ENCODE measurements at regions not wholly inside any gene's neighbourhood (a gene's known extent, or its start where the extent isn't known, plus 50 kb on each side); places are given as distances from the start of the nearest gene placed in this dataset.

DNA sequence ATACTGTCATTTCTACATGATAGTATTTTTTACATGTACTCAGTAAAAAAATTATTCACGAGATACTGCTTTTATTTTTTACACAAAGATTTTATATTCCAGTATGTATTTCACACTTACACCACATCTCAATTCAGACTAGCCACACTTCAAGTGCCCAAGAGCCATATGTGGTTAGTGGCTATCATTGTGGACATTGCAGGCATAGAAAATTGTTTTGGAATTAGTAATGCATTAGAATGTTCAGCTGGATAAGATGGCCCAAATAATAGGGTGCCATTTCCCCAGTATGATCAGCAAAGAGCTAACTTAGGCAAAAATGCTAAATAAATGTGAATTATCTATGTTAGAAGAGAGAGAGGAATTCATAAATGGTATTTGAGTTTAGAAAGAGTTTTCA, 203.8 kb upstream of the MCTP2 start:
- Histone ChIP-seq H2BK15ac (ENCODE audit: low read depth, low read length) (no peak overlapping the region), H3K14ac (replicated peaks; ENCODE audit: low read depth, low read length) (no peak overlapping the region), H3K27ac (ENCODE audit: insufficient read depth, low read length) (no peak overlapping the region), H2BK20ac (ENCODE audit: low read depth, low read length) (no peak overlapping the region), H3K23ac (ENCODE audit: low read depth, low read length) (no peak overlapping the region), H3K4me1 (ENCODE audit: control insufficient read depth, insufficient read depth, low read length) (no peaks in the 10 kb centered on the region), H3K36me3 (ENCODE audit: control insufficient read depth, insufficient read depth, low read length) (no peaks in the 10 kb centered on the region), H3K9me1 (ENCODE audit: insufficient read depth, low read length) (no peaks in the 10 kb centered on the region), H2AK9ac (replicated peaks; ENCODE audit: low read depth, low read length, poor library complexity) (no peak overlapping the region), H3K27me3 (ENCODE audit: control insufficient read depth, insufficient read depth, low read length) (no peaks in the 10 kb centered on the region), H3K4ac (ENCODE audit: low read depth, low read length) (no peak overlapping the region), H3K9me3 (ENCODE audit: control insufficient read depth, insufficient read depth, low read length) (peaks cover 10% of the 10 kb centered on the region), H4K8ac (ENCODE audit: low read depth in 2 of 2, low read length in 2 of 2) (no peak overlapping the region), H3K4me3 (ENCODE audit: insufficient read depth, low read depth, low read length) (no peak overlapping the region), H3K9ac (ENCODE audit: low read depth, low read length) (no peak overlapping the region), H3K56ac (ENCODE audit: extremely low read depth, insufficient read depth, low read length) (no peak overlapping the region), H3K18ac (ENCODE audit: low read depth, low read length) (no peak overlapping the region), H4K20me1 (ENCODE audit: insufficient read depth, low read length) (no peaks in the 10 kb centered on the region), H2AFZ (replicated peaks; ENCODE audit: low read length, poor library complexity) (no peak overlapping the region), H3K79me1 (ENCODE audit: low read depth in 1 of 2, low read length in 2 of 2) (no peaks in the 10 kb centered on the region), H2BK120ac (ENCODE audit: low read depth, low read length) (no peak overlapping the region), H4K5ac (ENCODE audit: low read depth, low read length) (no peak overlapping the region), H4K91ac (ENCODE audit: insufficient read depth, low read depth, low read length) (no peak overlapping the region), H2AK5ac (ENCODE audit: low read depth, low read length) (no peak overlapping the region), H3K4me2 (ENCODE audit: low read depth, low read length) (no peak overlapping the region), H2BK5ac (ENCODE audit: low read depth, low read length, poor library complexity, severe bottlenecking) (no peak overlapping the region)
- WGBS, 2 experiments (ENCODE audit: extremely low coverage in 2 of 2, insufficient read length in 1 of 2): no CpG with 5 or more reads among the region's 1 CpG
- in situ Hi-C loops (cut with MboI; ENCODE audit: low sequenced_read_pairs) (no loop called here), dilution Hi-C loops (cut with HindIII; ENCODE audit: low sequenced_read_pairs, unreplicated experiment) (no loop called here), intact Hi-C loops (cut with micrococcal nuclease) (no loop called here)
- DNase-seq (no peak), ATAC-seq (ENCODE audit: low read depth) (no peak)
- no peak for TF ChIP-seq CHD1 (IDR thresholded peaks at IDR 0.05; ENCODE audit: low read depth, low read length)
- TF ChIP-seq, protein P1, sequence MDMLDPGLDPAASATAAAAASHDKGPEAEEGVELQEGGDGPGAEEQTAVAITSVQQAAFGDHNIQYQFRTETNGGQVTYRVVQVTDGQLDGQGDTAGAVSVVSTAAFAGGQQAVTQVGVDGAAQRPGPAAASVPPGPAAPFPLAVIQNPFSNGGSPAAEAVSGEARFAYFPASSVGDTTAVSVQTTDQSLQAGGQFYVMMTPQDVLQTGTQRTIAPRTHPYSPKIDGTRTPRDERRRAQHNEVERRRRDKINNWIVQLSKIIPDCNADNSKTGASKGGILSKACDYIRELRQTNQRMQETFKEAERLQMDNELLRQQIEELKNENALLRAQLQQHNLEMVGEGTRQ (IDR thresholded peaks at IDR 0.05; ENCODE audit: low read depth, low read length): no peak
- TF ChIP-seq MAZ (IDR thresholded peaks at IDR 0.05; ENCODE audit: borderline replicate concordance, low read depth, low read length): no peak
- TF ChIP-seq FOS (IDR thresholded peaks at IDR 0.05; ENCODE audit: low read depth, low read length): no peak
- no peak for TF ChIP-seq NFE2L2 (IDR thresholded peaks at IDR 0.05; ENCODE audit: low read depth, low read length)
- TF ChIP-seq BHLHE40 (IDR thresholded peaks at IDR 0.05; ENCODE audit: low read depth, low read length): no peak
- TF ChIP-seq RAD21 (IDR thresholded peaks at IDR 0.05; ENCODE audit: low read length): no peak
- no peak for TF ChIP-seq RCOR1 (IDR thresholded peaks at IDR 0.05; ENCODE audit: insufficient replicate concordance, low read length)
- TF ChIP-seq, protein P2, sequence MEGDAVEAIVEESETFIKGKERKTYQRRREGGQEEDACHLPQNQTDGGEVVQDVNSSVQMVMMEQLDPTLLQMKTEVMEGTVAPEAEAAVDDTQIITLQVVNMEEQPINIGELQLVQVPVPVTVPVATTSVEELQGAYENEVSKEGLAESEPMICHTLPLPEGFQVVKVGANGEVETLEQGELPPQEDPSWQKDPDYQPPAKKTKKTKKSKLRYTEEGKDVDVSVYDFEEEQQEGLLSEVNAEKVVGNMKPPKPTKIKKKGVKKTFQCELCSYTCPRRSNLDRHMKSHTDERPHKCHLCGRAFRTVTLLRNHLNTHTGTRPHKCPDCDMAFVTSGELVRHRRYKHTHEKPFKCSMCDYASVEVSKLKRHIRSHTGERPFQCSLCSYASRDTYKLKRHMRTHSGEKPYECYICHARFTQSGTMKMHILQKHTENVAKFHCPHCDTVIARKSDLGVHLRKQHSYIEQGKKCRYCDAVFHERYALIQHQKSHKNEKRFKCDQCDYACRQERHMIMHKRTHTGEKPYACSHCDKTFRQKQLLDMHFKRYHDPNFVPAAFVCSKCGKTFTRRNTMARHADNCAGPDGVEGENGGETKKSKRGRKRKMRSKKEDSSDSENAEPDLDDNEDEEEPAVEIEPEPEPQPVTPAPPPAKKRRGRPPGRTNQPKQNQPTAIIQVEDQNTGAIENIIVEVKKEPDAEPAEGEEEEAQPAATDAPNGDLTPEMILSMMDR (conservative IDR thresholded peaks at IDR 0.05; ENCODE audit: low read depth, low read length): no peak
- no peak for TF ChIP-seq MAFK (IDR thresholded peaks at IDR 0.05; ENCODE audit: low read depth, low read length)
- TF ChIP-seq, protein P3, sequence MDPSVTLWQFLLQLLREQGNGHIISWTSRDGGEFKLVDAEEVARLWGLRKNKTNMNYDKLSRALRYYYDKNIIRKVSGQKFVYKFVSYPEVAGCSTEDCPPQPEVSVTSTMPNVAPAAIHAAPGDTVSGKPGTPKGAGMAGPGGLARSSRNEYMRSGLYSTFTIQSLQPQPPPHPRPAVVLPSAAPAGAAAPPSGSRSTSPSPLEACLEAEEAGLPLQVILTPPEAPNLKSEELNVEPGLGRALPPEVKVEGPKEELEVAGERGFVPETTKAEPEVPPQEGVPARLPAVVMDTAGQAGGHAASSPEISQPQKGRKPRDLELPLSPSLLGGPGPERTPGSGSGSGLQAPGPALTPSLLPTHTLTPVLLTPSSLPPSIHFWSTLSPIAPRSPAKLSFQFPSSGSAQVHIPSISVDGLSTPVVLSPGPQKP (IDR thresholded peaks at IDR 0.05; ENCODE audit: borderline replicate concordance, low read depth, low read length): no peak
- TF ChIP-seq CEBPB (IDR thresholded peaks at IDR 0.05; ENCODE audit: low read depth, low read length): no peak
- no peak for TF ChIP-seq SMC3 (IDR thresholded peaks at IDR 0.05; ENCODE audit: low read depth, low read length)
- no peak for TF ChIP-seq MXI1 (IDR thresholded peaks at IDR 0.05; ENCODE audit: borderline replicate concordance, low read depth, low read length)
- ChIA-PET CTCF (no interaction called here), POLR2A (ENCODE audit: unreplicated experiment) (no interaction called here)
- BruUV-seq (replicated peaks): no TSS peak
